GM12892 (cell line): ENCODE measurements at regions not wholly inside any gene's neighbourhood (a gene's known extent, or its start where the extent isn't known, plus 50 kb on each side); places are given as distances from the start of the nearest gene placed in this dataset.
"Not testable (repeated sequence)": the region's sequence is repeated elsewhere in the genome, so short reads cannot be mapped to it uniquely, and the experiment has no call there.

ENCODE experiments used
- POLR2A ChIP-seq: IDR thresholded peaks from 2 replicates; pipeline ENCODE4 v1.6.1; 2011; ENCODE audit warnings: low read depth, low read length, control low read depth
- POLR2AphosphoS5 ChIP-seq: IDR thresholded peaks from 2 replicates; pipeline ENCODE4 v1.6.1; 2011; ENCODE audit warnings: low read depth, low read length, control low read depth
- TAF1 ChIP-seq: IDR thresholded peaks from 2 replicates; pipeline ENCODE4 v1.6.1; 2011; ENCODE audit warnings: low read depth, mild to moderate bottlenecking, control low read depth, low read length, borderline replicate concordance

DNA sequence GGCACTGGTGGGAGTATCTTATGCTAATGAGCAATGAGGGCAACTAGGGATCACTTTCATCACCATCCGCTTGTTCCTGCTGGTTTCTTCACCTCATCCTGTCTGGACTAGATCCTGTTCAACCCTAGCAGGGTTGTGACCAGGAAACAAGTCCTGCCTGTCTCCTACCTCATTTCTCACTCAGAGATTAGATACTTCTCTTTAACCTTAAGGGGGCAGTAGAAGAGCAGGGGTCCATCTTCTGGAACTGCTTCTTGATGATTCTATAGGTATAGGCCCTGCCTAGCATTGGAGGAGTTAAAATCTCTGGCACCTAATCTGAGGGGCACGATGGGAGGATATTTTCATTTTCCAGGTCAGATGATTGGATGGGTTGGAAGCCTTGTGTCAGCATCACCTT is 415.5 kb downstream of the TGIF2LX start:
- TF ChIP-seq TAF1, POLR2AphosphoS5, POLR2A: not testable (repeated sequence)
